ENCODE measurements at regions not wholly inside any gene's neighbourhood (a gene's known extent, or its start where the extent isn't known, plus 50 kb on each side); places are given as distances from the start of the nearest gene placed in this dataset.
A peak's percentile ranks its signal among the peaks of the same experiment; 100 is the strongest.

DNA sequence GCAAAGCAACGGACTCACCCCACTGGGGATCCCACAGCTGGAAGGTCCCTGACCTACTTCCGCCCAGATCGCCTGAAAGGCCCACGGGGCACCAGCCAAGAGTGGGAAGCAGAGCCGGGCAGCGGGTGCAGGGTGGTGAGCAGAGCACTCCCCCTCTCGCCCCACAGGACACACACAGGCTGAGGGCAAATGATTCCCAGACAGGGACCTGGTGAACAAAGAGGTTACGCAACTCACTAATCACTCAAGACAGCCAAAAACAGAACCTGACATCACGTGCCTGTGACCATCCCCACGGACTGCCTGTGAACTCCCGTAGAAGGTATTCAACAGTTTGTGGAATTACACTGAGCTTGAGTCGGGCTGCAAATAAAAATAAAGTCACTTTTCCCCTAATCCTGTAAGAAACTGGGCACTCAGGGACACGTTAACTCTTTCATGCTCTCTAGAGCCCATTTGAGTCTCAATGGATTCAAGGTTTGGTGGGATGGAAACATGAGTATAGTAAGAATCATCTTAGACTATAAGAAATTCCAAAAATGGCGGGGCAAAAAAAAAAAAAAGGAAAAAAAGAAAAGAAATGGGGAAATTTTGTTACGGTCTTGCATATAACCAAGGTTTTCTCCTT, 396.1 kb downstream of the SOX9 start:
- H3K27ac ChIP-seq, result peak overlapping the region; percentile 29
- no peak for DNase-seq
- H3K27me3 ChIP-seq (replicated peaks), result no peaks in the 10 kb centered on the region

DNA sequence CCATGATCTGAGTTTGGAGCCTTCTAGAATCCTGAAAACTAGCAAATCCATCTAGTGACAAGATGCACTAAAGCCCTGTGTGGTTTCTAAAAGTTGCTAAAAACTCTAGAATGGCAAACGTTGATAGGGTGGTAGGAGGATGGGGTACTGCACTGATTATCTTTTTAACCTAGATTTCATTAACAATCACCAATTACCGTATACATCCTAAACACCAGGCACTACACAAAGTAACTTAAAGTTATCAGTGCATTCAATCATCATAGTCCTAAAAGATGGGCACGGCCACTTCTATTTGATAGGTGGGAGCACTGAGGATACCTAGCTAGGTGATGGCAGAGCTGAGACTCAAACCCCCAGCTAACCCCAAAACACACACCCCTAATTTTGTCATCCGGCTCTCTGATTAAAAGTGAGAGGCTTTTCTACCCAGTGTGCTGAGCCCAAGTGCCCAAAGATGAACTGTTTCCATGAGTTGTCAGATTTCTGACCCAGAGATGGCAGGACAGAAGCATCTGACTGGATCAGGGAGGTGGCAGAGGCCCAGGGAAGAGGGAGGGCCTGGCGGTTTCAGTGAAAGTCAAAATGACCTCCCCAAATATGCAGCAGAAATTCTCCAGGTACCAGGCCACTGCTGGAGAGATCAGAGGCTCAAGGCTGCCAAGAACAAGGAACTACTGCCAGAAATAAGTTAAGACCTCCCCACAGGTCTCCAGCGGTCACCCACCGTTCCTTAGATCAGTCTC, 396.8 kb downstream of the SOX9 start:
- in situ Hi-C loops (cut with HindIII; ENCODE audit: low pct_ligation_motif_present, low sequenced_read_pairs), result no loop called here
- no peak overlapping the region for H3K27ac ChIP-seq

More for the DNA sequence above, 396.1 kb downstream of the SOX9 start:
- in situ Hi-C loops (cut with HindIII; ENCODE audit: low pct_ligation_motif_present, low sequenced_read_pairs), result no loop called here
- no peaks in the 10 kb centered on the region for H3K36me3 ChIP-seq (replicated peaks)
- TF ChIP-seq, protein P1, sequence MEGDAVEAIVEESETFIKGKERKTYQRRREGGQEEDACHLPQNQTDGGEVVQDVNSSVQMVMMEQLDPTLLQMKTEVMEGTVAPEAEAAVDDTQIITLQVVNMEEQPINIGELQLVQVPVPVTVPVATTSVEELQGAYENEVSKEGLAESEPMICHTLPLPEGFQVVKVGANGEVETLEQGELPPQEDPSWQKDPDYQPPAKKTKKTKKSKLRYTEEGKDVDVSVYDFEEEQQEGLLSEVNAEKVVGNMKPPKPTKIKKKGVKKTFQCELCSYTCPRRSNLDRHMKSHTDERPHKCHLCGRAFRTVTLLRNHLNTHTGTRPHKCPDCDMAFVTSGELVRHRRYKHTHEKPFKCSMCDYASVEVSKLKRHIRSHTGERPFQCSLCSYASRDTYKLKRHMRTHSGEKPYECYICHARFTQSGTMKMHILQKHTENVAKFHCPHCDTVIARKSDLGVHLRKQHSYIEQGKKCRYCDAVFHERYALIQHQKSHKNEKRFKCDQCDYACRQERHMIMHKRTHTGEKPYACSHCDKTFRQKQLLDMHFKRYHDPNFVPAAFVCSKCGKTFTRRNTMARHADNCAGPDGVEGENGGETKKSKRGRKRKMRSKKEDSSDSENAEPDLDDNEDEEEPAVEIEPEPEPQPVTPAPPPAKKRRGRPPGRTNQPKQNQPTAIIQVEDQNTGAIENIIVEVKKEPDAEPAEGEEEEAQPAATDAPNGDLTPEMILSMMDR (IDR thresholded peaks at IDR 0.05; ENCODE audit: low read depth, low read length, missing control alignments), result no peak
- H3K4me3 ChIP-seq (ENCODE audit: low read depth, low read length), result no peak overlapping the region

GRCh38 chr17:72518159-72518732, 397.4 kb downstream of the SOX9 start:
- H3K4me3 ChIP-seq (ENCODE audit: low read depth, low read length), result no peak overlapping the region
- TF ChIP-seq, protein P1 (IDR thresholded peaks at IDR 0.05; ENCODE audit: low read depth, low read length, missing control alignments), result no peak
- no peak overlapping the region for H3K27ac ChIP-seq
- DNase-seq, result no peak
- H3K27me3 ChIP-seq (replicated peaks), result no peaks in the 10 kb centered on the region
- in situ Hi-C loops (cut with HindIII; ENCODE audit: low pct_ligation_motif_present, low sequenced_read_pairs), result no loop called here
- H3K36me3 ChIP-seq (replicated peaks), result no peaks in the 10 kb centered on the region

More for the DNA sequence above, 396.8 kb downstream of the SOX9 start:
- TF ChIP-seq, protein P1 (IDR thresholded peaks at IDR 0.05; ENCODE audit: low read depth, low read length, missing control alignments), result no peak
- Histone ChIP-seq H3K4me3 (ENCODE audit: low read depth, low read length) (no peak overlapping the region), H3K36me3 (replicated peaks) (no peaks in the 10 kb centered on the region), H3K27me3 (replicated peaks) (no peaks in the 10 kb centered on the region)
- no peak for DNase-seq

DNA sequence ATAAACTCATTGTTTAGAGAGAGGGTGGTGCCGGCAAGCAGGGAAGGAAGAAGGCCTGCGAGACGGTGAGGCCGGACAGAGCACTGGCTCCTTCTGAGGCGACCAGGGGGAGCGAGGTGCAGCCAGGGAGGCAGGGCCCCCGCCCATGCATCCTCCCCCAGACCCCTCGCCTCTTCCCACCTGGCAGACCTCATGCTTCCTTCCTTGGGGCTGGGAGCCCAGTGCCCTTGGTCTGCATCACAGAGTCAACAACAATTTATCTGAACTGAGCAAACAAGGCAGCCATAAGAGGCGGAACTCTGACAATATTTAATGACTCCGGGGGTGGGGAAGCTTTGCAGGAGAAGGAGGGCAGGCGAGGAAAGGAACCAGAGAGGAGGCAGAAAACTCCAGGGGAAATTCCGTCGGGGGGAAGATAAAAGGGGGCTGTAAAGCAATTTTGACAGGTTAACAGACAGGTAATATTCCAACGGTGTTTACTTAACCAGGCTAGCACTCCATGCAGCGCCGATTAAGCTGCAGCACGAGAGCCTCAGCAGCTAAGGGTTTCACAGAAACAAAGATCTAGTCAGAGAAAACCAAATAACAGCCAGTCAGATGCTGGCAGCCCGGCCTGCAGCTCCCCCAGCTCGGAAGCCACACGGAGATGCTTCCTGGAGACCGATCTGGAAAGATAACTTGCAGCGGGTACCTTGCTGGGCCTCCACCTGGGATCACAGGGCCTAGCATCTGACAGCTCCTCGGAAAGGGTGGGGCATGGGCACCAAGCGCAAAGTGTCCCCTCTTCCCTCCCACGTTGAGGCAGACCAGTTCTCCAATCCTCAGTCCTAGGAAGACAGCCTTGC, 398.2 kb downstream of the SOX9 start:
- H3K36me3 ChIP-seq (replicated peaks), result no peaks in the 10 kb centered on the region
- H3K27ac ChIP-seq, result no peak overlapping the region
- H3K27me3 ChIP-seq (replicated peaks), result no peaks in the 10 kb centered on the region
- H3K4me3 ChIP-seq (ENCODE audit: low read depth, low read length), result no peak overlapping the region
- TF ChIP-seq, protein P1 (IDR thresholded peaks at IDR 0.05; ENCODE audit: low read depth, low read length, missing control alignments), result no peak
- no peak for DNase-seq
- in situ Hi-C loops (cut with HindIII; ENCODE audit: low pct_ligation_motif_present, low sequenced_read_pairs), result no loop called here

DNA sequence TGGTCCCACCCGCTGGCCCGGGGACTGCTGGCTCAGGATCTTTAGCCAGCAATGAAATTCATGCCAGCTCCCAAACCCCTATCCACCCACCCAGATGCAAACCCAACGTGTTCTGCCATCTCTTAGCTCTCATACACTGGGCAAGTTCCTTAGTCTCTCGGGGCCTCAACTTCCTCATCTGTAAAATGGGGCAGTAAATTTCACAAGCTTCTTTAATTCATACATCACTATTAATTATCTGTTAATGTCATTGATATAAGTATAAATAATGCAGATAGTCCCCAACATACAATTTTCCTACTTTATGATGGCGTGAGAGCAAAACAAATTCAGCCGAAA, 398.7 kb downstream of the SOX9 start:
- TF ChIP-seq, protein P1 (IDR thresholded peaks at IDR 0.05; ENCODE audit: low read depth, low read length, missing control alignments), result no peak
- no peaks in the 10 kb centered on the region for H3K36me3 ChIP-seq (replicated peaks)
- in situ Hi-C loops (cut with HindIII; ENCODE audit: low pct_ligation_motif_present, low sequenced_read_pairs), result no loop called here
- H3K27me3 ChIP-seq (replicated peaks), result no peaks in the 10 kb centered on the region
- DNase-seq, result no peak
- H3K27ac ChIP-seq, result no peak overlapping the region
- H3K4me3 ChIP-seq (ENCODE audit: low read depth, low read length), result no peak overlapping the region

All from brain microvascular endothelial cell (primary cell).